Body of pancreas (tissue), 4 donors: ENCODE measurements at regions not wholly inside any gene's neighbourhood (a gene's known extent, or its start where the extent isn't known, plus 50 kb on each side); places are given as distances from the start of the nearest gene placed in this dataset.
"Not testable (repeated sequence)": the region's sequence is repeated elsewhere in the genome, so short reads cannot be mapped to it uniquely, and the experiment has no call there.

Experiments used
- ATAC-seq: fragments of 150-250 bp; one replicate; pipeline ENCODE4 v1.9.1; 2016
- DNase-seq, 4 donors: peaks; one replicate each; pipeline ENCODE4 v3.0.0-alpha.2; 2019
- H3K27ac ChIP-seq, 4 donors: fragments of 200-600 bp; sonication (generic); 1 replicate in 3 of 4; 2 replicates in 1 of 4; pipeline versions ENCODE4 v1.5.1 to v1.6.1; 2016 to 2019; ENCODE audit warnings: mild to moderate bottlenecking in 1 of 4, mixed read lengths in 1 of 4, moderate library complexity in 1 of 4
- H3K27me3 ChIP-seq, 2 donors: fragments of 200-600 bp; sonication (generic); one replicate each; pipeline ENCODE4 v1.6.0; 2016; ENCODE audit warnings: mild to moderate bottlenecking in 1 of 2
- H3K36me3 ChIP-seq, 2 donors: fragments of 200-600 bp; sonication (generic); replicated peaks in 1 of 2; 2 replicates each; pipeline ENCODE4 v1.5.1; 2016; ENCODE audit warnings: low read depth in 2 of 2; ENCODE audit not compliant: insufficient read depth in 1 of 2
- H3K4me1 ChIP-seq: fragments of 200-600 bp; sonication (generic); one replicate; pipeline ENCODE4 v1.6.0; 2016
- H3K4me3 ChIP-seq, 2 donors: fragments of 200-600 bp; sonication (generic); 1 replicate in 1 of 2; 2 replicates in 1 of 2; pipeline ENCODE4 v1.5.1; 2016 to 2019
- H3K9me3 ChIP-seq, 3 donors: fragments of 200-600 bp; sonication (generic); 1 replicate in 2 of 3; 2 replicates in 1 of 3; pipeline ENCODE4 v1.5.1; 2016
- CTCF ChIP-seq, 7 experiments: fragments of 450-650 bp in 4 of 7; fragments of 200-600 bp in 3 of 7; sonication (generic) in 3 of 7; IDR thresholded peaks; one replicate each; pipeline ENCODE4 v1.5.1; 2016 to 2019; ENCODE audit warnings: antibody characterized with exemption in 7 of 7
- POLR2A ChIP-seq, 3 donors: fragments of 450-650 bp; IDR thresholded peaks; one replicate each; pipeline ENCODE4 v1.6.1; 2016; ENCODE audit warnings: antibody characterized with exemption in 3 of 3, mild to moderate bottlenecking in 2 of 3
- WGBS, 2 donors: methylation state at CpG; one replicate each; pipeline ENCODE4 v1.1.5; 2017; 5-methylcytosine and 5-hydroxymethylcytosine counted together
- intact Hi-C: fragments of 100-400 bp; cut with DNase I; formaldehyde crosslinking; loops from one replicate; pipeline ENCODE4 v1.15.1; 2023

- H3K27ac ChIP-seq = no peak overlapping the region
These were observed 607.9 kb downstream of the GLUD2 start for GRCh38 chrX:121655276-121655675.

GRCh38 chrX:121666171-121666570 is 618.8 kb downstream of the GLUD2 start:
- H3K4me3 ChIP-seq = no peak overlapping the region
- no peak for ATAC-seq
- H3K27ac ChIP-seq = no peak overlapping the region
- no peaks in the 10 kb centered on the region for H3K36me3 ChIP-seq
- no peaks in the 10 kb centered on the region for H3K4me1 ChIP-seq
- no peak for DNase-seq
- TF ChIP-seq POLR2A (IDR thresholded peaks at IDR 0.05) (no peak), CTCF (IDR thresholded peaks at IDR 0.05) (no peak)
- WGBS, 2 donors = 51 to 63% methylated on average over 4 of the region's 4 CpGs
- intact Hi-C loops = no loop called here
- H3K27me3 ChIP-seq = no peaks in the 10 kb centered on the region
- no peaks in the 10 kb centered on the region for H3K9me3 ChIP-seq

More at GRCh38 chrX:121655276-121655675, 607.9 kb downstream of the GLUD2 start:
- DNase-seq (no peak), ATAC-seq (no peak)
- Histone ChIP-seq H3K4me3 (no peak overlapping the region), H3K36me3 (no peaks in the 10 kb centered on the region), H3K27me3 (no peaks in the 10 kb centered on the region), H3K9me3 (no peaks in the 10 kb centered on the region), H3K4me1 (no peaks in the 10 kb centered on the region)
- TF ChIP-seq CTCF (IDR thresholded peaks at IDR 0.05) (no peak), POLR2A (IDR thresholded peaks at IDR 0.05) (no peak)
- intact Hi-C loops = no loop called here

GRCh38 chrX:121671649-121672048 is 624.2 kb downstream of the GLUD2 start:
- Histone ChIP-seq H3K27ac (no peak overlapping the region), H3K4me3 (no peak overlapping the region), H3K4me1 (no peaks in the 10 kb centered on the region), H3K36me3 (no peaks in the 10 kb centered on the region), H3K27me3 (no peaks in the 10 kb centered on the region), H3K9me3 (no peaks in the 10 kb centered on the region)
- intact Hi-C loops = no loop called here
- WGBS, 2 donors = 35 to 51% methylated on average over 2 of the region's 2 CpGs
- DNase-seq (no peak), ATAC-seq (no peak)
- no peak for TF ChIP-seq POLR2A (IDR thresholded peaks at IDR 0.05)
- TF ChIP-seq CTCF (IDR thresholded peaks at IDR 0.05) = no peak

GRCh38 chrX:121709236-121709635 is 661.8 kb downstream of the GLUD2 start:
- H3K36me3 ChIP-seq, H3K4me3 ChIP-seq, H3K9me3 ChIP-seq, DNase-seq, intact Hi-C loops, H3K27me3 ChIP-seq, ATAC-seq, H3K4me1 ChIP-seq, H3K27ac ChIP-seq: not testable (repeated sequence)
- 60 to 87% methylated on average over 1 of the region's 1 CpG for WGBS, 2 donors

GRCh38 chrX:121733514-121733913 is 686.1 kb downstream of the GLUD2 start:
- ATAC-seq (no peak), DNase-seq (no peak)
- TF ChIP-seq POLR2A (IDR thresholded peaks at IDR 0.05) (no peak), CTCF (IDR thresholded peaks at IDR 0.05) (no peak)
- Histone ChIP-seq H3K9me3 (no peaks in the 10 kb centered on the region), H3K4me3 (no peak overlapping the region), H3K36me3 (no peaks in the 10 kb centered on the region), H3K4me1 (no peaks in the 10 kb centered on the region), H3K27me3 (no peaks in the 10 kb centered on the region), H3K27ac (no peak overlapping the region)
- WGBS, 2 donors = 88 to 100% methylated on average over 1 of the region's 1 CpG
- intact Hi-C loops = no loop called here
